Keratinocyte (primary cell): ENCODE measurements at regions not wholly inside any gene's neighbourhood (a gene's known extent, or its start where the extent isn't known, plus 50 kb on each side); places are given as distances from the start of the nearest gene placed in this dataset.

ENCODE experiments used
- CTCF ChIP-seq, 3 experiments: IDR thresholded peaks in 1 of 3; conservative IDR thresholded peaks in 1 of 3; optimal IDR thresholded peaks in 1 of 3; 2 replicates in 2 of 3; 3 replicates in 1 of 3; pipeline versions ENCODE3 to v1.5.1; 2011; ENCODE audit warnings: low read length in 3 of 3, mild to moderate bottlenecking in 3 of 3, moderate library complexity in 2 of 3, control low read depth in 1 of 3, inconsistent platforms in 1 of 3; ENCODE audit not compliant: insufficient read depth in 2 of 3; ENCODE audit errors: extremely low read depth in 1 of 3
- EZH2 ChIP-seq: IDR thresholded peaks from one replicate; pipeline ENCODE4 v1.6.1; 2012; ENCODE audit warnings: inconsistent platforms, mild to moderate bottlenecking, low read length, moderate library complexity

GRCh38 chr18:67406714-67407113, 109.8 kb downstream of the DSEL start:
- no peak for TF ChIP-seq CTCF (optimal IDR thresholded peaks at IDR 0.05 in 1 of 3, IDR thresholded peaks at IDR 0.05 in 1 of 3, conservative IDR thresholded peaks at IDR 0.05 in 1 of 3; ENCODE audit: extremely low read depth in 1 of 3, insufficient read depth in 2 of 3, low read length in 3 of 3)
- TF ChIP-seq EZH2, result no peak
